ENCODE measurements at regions not wholly inside any gene's neighbourhood (a gene's known extent, or its start where the extent isn't known, plus 50 kb on each side); places are given as distances from the start of the nearest gene placed in this dataset.
A peak's percentile ranks its signal among the peaks of the same experiment; 100 is the strongest.

DNA sequence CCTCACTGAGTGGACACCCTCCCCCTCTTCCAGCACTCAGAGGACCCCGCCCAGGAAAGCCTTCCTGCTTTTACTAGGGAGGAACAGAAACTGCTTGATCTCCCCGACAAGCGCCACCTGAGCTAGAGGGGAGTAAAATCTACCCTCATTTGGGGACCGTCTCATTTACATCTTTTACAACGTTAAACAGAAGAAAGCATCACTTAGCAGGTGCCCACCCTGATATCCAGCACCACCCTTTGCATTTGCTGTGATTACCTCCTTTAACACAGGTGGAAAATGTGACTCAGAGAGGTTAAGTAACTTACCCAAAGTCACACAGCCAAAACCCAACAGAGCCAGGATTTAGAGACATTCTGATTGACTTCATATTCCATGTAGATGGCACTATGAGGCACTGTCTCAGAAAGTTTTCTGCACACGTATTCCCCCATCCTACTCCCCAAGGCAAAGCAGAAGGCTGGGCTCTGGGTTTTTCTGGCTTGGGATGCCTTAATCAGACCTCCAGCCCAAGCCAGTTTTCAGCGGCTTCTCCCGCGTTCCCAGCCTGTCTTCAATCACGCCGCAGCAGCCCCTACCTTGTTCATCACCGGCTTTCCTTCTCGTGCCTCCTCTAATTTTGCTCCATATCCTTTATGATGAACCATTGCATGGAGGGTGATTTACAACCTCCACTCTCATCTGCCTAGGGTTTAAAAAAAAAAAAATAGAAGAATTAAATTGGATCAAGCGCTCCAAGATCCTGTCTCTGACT, 314.6 kb upstream of the PROK2 start:
- TF ChIP-seq BHLHE40 (IDR thresholded peaks at IDR 0.05; ENCODE audit: low read depth, low read length) (no peak), ZSCAN20 (CRISPR knock-in tag; IDR thresholded peaks at IDR 0.05) (no peak), ZFP36 (IDR thresholded peaks at IDR 0.05; ENCODE audit: borderline replicate concordance, partially characterized antibody) (peak; percentile 9), NPAS2 (CRISPR knock-in tag; IDR thresholded peaks at IDR 0.05; ENCODE audit: borderline replicate concordance) (no peak)
- ATAC-seq (no peak), FAIRE-seq (no peak), DNase-seq (ENCODE audit: low read depth in 1 of 2, low spot score in 1 of 2) (no peak)
- WGBS (ENCODE audit: missing lambda C conversion rate): 72% methylated on average over 14 of the region's 14 CpGs
- no peak overlapping the region for H3K4me3 ChIP-seq
- H3K4me2 ChIP-seq: no peak overlapping the region
- H3K9me3 ChIP-seq: no peaks in the 10 kb centered on the region
- ChIA-PET CTCF (interaction anchor here (1.2 kb wide), 2 partner anchors 12 to 144 kb away, joined by 3 to 5 read pairs; no protein-coding TSS in a partner anchor), POLR2A (no interaction called here)
- no peak overlapping the region for H3K27ac ChIP-seq
- H3K4me1 ChIP-seq: peaks cover 2% of the 10 kb centered on the region; the same call in 1 of the 3 replicates

GRCh38 chr3:72097053-72097452, 312.1 kb upstream of the PROK2 start:
- ChIA-PET CTCF (interaction anchor here (1.2 kb wide), 1 partner anchor 14 kb away, joined by 3 read pairs; no protein-coding TSS in a partner anchor), POLR2A (no interaction called here)
- no peak for FAIRE-seq
- Histone ChIP-seq H3K9me3 (no peaks in the 10 kb centered on the region), H3K27ac (no peak overlapping the region), H3K4me3 (no peak overlapping the region), H3K4me2 (no peak overlapping the region), H3K4me1 (peaks cover 2% of the 10 kb centered on the region; the same call in 1 of the 3 replicates)
- no peak for ATAC-seq
- DNase-seq (ENCODE audit: low read depth in 1 of 2, low spot score in 1 of 2): no peak
- TF ChIP-seq RCOR1 (IDR thresholded peaks at IDR 0.05; ENCODE audit: low read depth, low read length): no peak
- TF ChIP-seq TP53 (CRISPR knock-in tag; IDR thresholded peaks at IDR 0.05): no peak
- TF ChIP-seq FOSL2 (IDR thresholded peaks at IDR 0.05): no peak
- no peak for TF ChIP-seq FOSL2 (CRISPR knock-in tag; IDR thresholded peaks at IDR 0.05)
- no peak for TF ChIP-seq EHF (CRISPR knock-in tag; IDR thresholded peaks at IDR 0.05)
- no peak for TF ChIP-seq USF2 (IDR thresholded peaks at IDR 0.05)
- TF ChIP-seq ZC3H11A (IDR thresholded peaks at IDR 0.05): no peak
- no peak for TF ChIP-seq ESRRA (IDR thresholded peaks at IDR 0.05; ENCODE audit: borderline replicate concordance, low read length)
- no peak for TF ChIP-seq RARB (CRISPR knock-in tag; IDR thresholded peaks at IDR 0.05)
- no peak for TF ChIP-seq PBX3 (IDR thresholded peaks at IDR 0.05)
- TF ChIP-seq MAFK (IDR thresholded peaks at IDR 0.05; ENCODE audit: partially characterized antibody): no peak
- TF ChIP-seq CBX2 (IDR thresholded peaks at IDR 0.05; ENCODE audit: borderline replicate concordance, low read depth): no peak
- TF ChIP-seq SREBF2 (IDR thresholded peaks at IDR 0.05): no peak
- TF ChIP-seq SMC3 (IDR thresholded peaks at IDR 0.05): no peak
- no peak for TF ChIP-seq KDM1A (IDR thresholded peaks at IDR 0.05; ENCODE audit: low read depth)
- TF ChIP-seq BHLHE40 (IDR thresholded peaks at IDR 0.05; ENCODE audit: low read depth, low read length): no peak

- no peak overlapping the region for H3K27ac ChIP-seq
- no peak overlapping the region for H3K4me3 ChIP-seq
- no peak for ATAC-seq
- H3K4me1 ChIP-seq: no peaks in the 10 kb centered on the region; the same call in 2 of the 3 replicates
- no peaks in the 10 kb centered on the region for H3K9me3 ChIP-seq
- no peak for DNase-seq (ENCODE audit: low read depth in 1 of 2, low spot score in 1 of 2)
- H3K4me2 ChIP-seq: no peak overlapping the region
- ChIA-PET POLR2A (no interaction called here), CTCF (interaction anchor here (0.5 to 0.8 kb wide), 2 partner anchors 9 to 41 kb away, joined by 3 read pairs; no protein-coding TSS in a partner anchor)
- FAIRE-seq: no peak
- WGBS (ENCODE audit: missing lambda C conversion rate): 24% methylated on average over 4 of the region's 4 CpGs
- no peak for TF ChIP-seq MAX (IDR thresholded peaks at IDR 0.05)
- TF ChIP-seq MAZ (IDR thresholded peaks at IDR 0.05; ENCODE audit: borderline replicate concordance, low read depth, low read length): no peak
- no peak for TF ChIP-seq HOXB13 (CRISPR knock-in tag; IDR thresholded peaks at IDR 0.05; ENCODE audit: low read depth)
- no peak for TF ChIP-seq SMC3 (IDR thresholded peaks at IDR 0.05)
- TF ChIP-seq SREBF2 (IDR thresholded peaks at IDR 0.05): no peak
- no peak for TF ChIP-seq JUN (IDR thresholded peaks at IDR 0.05)
- no peak for TF ChIP-seq FOSB (CRISPR knock-in tag; IDR thresholded peaks at IDR 0.05)
- TF ChIP-seq HMGXB4 (CRISPR knock-in tag; IDR thresholded peaks at IDR 0.05; ENCODE audit: borderline replicate concordance): no peak
- no peak for TF ChIP-seq TFCP2L1 (CRISPR knock-in tag; IDR thresholded peaks at IDR 0.05)
- no peak for TF ChIP-seq POLR2AphosphoS2 (conservative IDR thresholded peaks at IDR 0.05; ENCODE audit: low read length)
- TF ChIP-seq CEBPB (IDR thresholded peaks at IDR 0.05): no peak
- TF ChIP-seq KDM5A (IDR thresholded peaks at IDR 0.05): no peak
- TF ChIP-seq ESRRA (IDR thresholded peaks at IDR 0.05; ENCODE audit: borderline replicate concordance, low read length): no peak
- TF ChIP-seq RNF2 (IDR thresholded peaks at IDR 0.05; ENCODE audit: borderline replicate concordance, low read depth): no peak
- TF ChIP-seq CBX2 (IDR thresholded peaks at IDR 0.05; ENCODE audit: borderline replicate concordance, low read depth): no peak
- TF ChIP-seq ZSCAN20 (CRISPR knock-in tag; IDR thresholded peaks at IDR 0.05): no peak
- TF ChIP-seq BHLHE40 (IDR thresholded peaks at IDR 0.05; ENCODE audit: low read depth, low read length): no peak
- TF ChIP-seq HEYL (CRISPR knock-in tag; IDR thresholded peaks at IDR 0.05): no peak
These were observed 310.6 kb upstream of the PROK2 start for GRCh38 chr3:72095521-72095920.
